HG02588 (cell line): ENCODE measurements at regions not wholly inside any gene's neighbourhood (a gene's known extent, or its start where the extent isn't known, plus 50 kb on each side); places are given as distances from the start of the nearest gene placed in this dataset.
A peak's percentile ranks its signal among the peaks of the same experiment; 100 is the strongest.

ENCODE experiments used
- ATAC-seq: cut with Tn5 transposase; IDR thresholded peaks from one replicate; pipeline ENCODE4 v1.9.1; 2021; ENCODE audit warnings: mild to moderate bottlenecking, moderate library complexity; ENCODE audit not compliant: unreplicated experiment

GRCh38 chr1:221067721-221068120 lies 188.5 kb downstream of the HLX start:
- no peak for ATAC-seq

GRCh38 chr1:221069178-221069903 lies 190.1 kb downstream of the HLX start:
- peak; percentile 76 for ATAC-seq

GRCh38 chr1:221069986-221070385 lies 190.7 kb downstream of the HLX start:
- ATAC-seq, result no peak

- ATAC-seq, result no peak
These were observed 192.5 kb downstream of the HLX start for GRCh38 chr1:221071777-221072176.

- ATAC-seq, result no peak
These were observed 193.0 kb downstream of the HLX start for GRCh38 chr1:221072214-221072613.

GRCh38 chr1:221074332-221074731 lies 195.1 kb downstream of the HLX start:
- ATAC-seq, result no peak

- ATAC-seq, result no peak
These were observed 196.7 kb downstream of the HLX start for GRCh38 chr1:221075911-221076310.

GRCh38 chr1:221076391-221076811 lies 197.2 kb downstream of the HLX start:
- no peak for ATAC-seq

GRCh38 chr1:221078260-221078965 lies 199.2 kb downstream of the HLX start:
- ATAC-seq, result no peak

GRCh38 chr1:221083902-221084301 lies 204.7 kb downstream of the HLX start:
- no peak for ATAC-seq

- no peak for ATAC-seq
These were observed 205.4 kb downstream of the HLX start for GRCh38 chr1:221084681-221085080.

- no peak for ATAC-seq
These were observed 206.6 kb downstream of the HLX start for GRCh38 chr1:221085701-221086375.

- ATAC-seq, result no peak
These were observed 208.7 kb downstream of the HLX start for GRCh38 chr1:221087919-221088318.

GRCh38 chr1:221089273-221089672 lies 210.0 kb downstream of the HLX start:
- no peak for ATAC-seq

GRCh38 chr1:221089803-221090202 lies 210.6 kb downstream of the HLX start:
- no peak for ATAC-seq

- no peak for ATAC-seq
These were observed 214.9 kb downstream of the HLX start for GRCh38 chr1:221093903-221094791.

GRCh38 chr1:221097479-221098281 lies 218.4 kb downstream of the HLX start:
- ATAC-seq, result no peak

GRCh38 chr1:221098471-221099405 lies 219.5 kb downstream of the HLX start:
- no peak for ATAC-seq
